ENCODE measurements at regions not wholly inside any gene's neighbourhood (a gene's known extent, or its start where the extent isn't known, plus 50 kb on each side); places are given as distances from the start of the nearest gene placed in this dataset.

GRCh38 chr1:21365036-21365435 is 74.8 kb upstream of the ECE1 start:
- H3K4me3 Mint-ChIP-seq, result no peak overlapping the region

GRCh38 chr1:21362096-21362495 is 71.8 kb upstream of the ECE1 start:
- Mint-ChIP-seq H3K4me3 (no peak overlapping the region), H3K27ac (no peak overlapping the region), H3K27me3 (peaks cover 2% of the 10 kb centered on the region), H3K4me1 (peaks cover 1% of the 10 kb centered on the region), H3K9me3 (ENCODE audit: low read depth) (no peaks in the 10 kb centered on the region), H3K36me3 (no peaks in the 10 kb centered on the region)
- CTCF ChIA-PET, result no interaction called here
- DNase-seq (no peak), ATAC-seq (no peak)

More at GRCh38 chr1:21365036-21365435, 74.8 kb upstream of the ECE1 start:
- ATAC-seq (no peak), DNase-seq (no peak)
- H3K27ac Mint-ChIP-seq, result no peak overlapping the region
- peaks cover 6% of the 10 kb centered on the region for H3K4me1 Mint-ChIP-seq
- CTCF ChIA-PET, result interaction anchor here (1.1 to 9.8 kb wide), 5 partner anchors 11 to 150 kb away, joined by 5 to 138 read pairs (median 19); no protein-coding TSS in a partner anchor
- no peaks in the 10 kb centered on the region for H3K9me3 Mint-ChIP-seq (ENCODE audit: low read depth)
- H3K27me3 Mint-ChIP-seq, result no peaks in the 10 kb centered on the region
- no peaks in the 10 kb centered on the region for H3K36me3 Mint-ChIP-seq

GRCh38 chr1:21361506-21361905 is 71.2 kb upstream of the ECE1 start:
- no peak overlapping the region for H3K27ac Mint-ChIP-seq
- DNase-seq, result no peak
- no peaks in the 10 kb centered on the region for H3K9me3 Mint-ChIP-seq (ENCODE audit: low read depth)
- CTCF ChIA-PET, result interaction anchor here (1.7 to 2.2 kb wide), 2 partner anchors 91 to 130 kb away, joined by 8 to 11 read pairs; no protein-coding TSS in a partner anchor
- peaks cover 1% of the 10 kb centered on the region for H3K4me1 Mint-ChIP-seq
- no peak overlapping the region for H3K4me3 Mint-ChIP-seq
- ATAC-seq, result no peak
- no peaks in the 10 kb centered on the region for H3K36me3 Mint-ChIP-seq
- H3K27me3 Mint-ChIP-seq, result peaks cover 2% of the 10 kb centered on the region

- CTCF ChIA-PET, result no interaction called here
- H3K4me1 Mint-ChIP-seq, result no peaks in the 10 kb centered on the region
- no peaks in the 10 kb centered on the region for H3K36me3 Mint-ChIP-seq
- no peaks in the 10 kb centered on the region for H3K9me3 Mint-ChIP-seq (ENCODE audit: low read depth)
- no peak overlapping the region for H3K4me3 Mint-ChIP-seq
- DNase-seq (no peak), ATAC-seq (no peak)
- H3K27me3 Mint-ChIP-seq, result peaks cover 2% of the 10 kb centered on the region
- H3K27ac Mint-ChIP-seq, result no peak overlapping the region
These were observed 66.9 kb upstream of the ECE1 start for GRCh38 chr1:21357161-21357560.

- H3K4me1 Mint-ChIP-seq, result no peaks in the 10 kb centered on the region
- CTCF ChIA-PET, result interaction anchor here (1.0 to 3.3 kb wide), 3 partner anchors 85 to 138 kb away, joined by 4 to 12 read pairs (median 6); no protein-coding TSS in a partner anchor
- H3K36me3 Mint-ChIP-seq, result no peaks in the 10 kb centered on the region
- no peak overlapping the region for H3K4me3 Mint-ChIP-seq
- H3K27me3 Mint-ChIP-seq, result peaks cover 4% of the 10 kb centered on the region
- ATAC-seq, result no peak
- H3K9me3 Mint-ChIP-seq (ENCODE audit: low read depth), result no peaks in the 10 kb centered on the region
- H3K27ac Mint-ChIP-seq, result no peak overlapping the region
- no peak for DNase-seq
These were observed 65.7 kb upstream of the ECE1 start for GRCh38 chr1:21355956-21356355.

GRCh38 chr1:21352586-21352985 is 62.3 kb upstream of the ECE1 start:
- CTCF ChIA-PET, result interaction anchor here (1.1 to 3.1 kb wide), 3 partner anchors 15 to 98 kb away, joined by 3 to 14 read pairs (median 5); no protein-coding TSS in a partner anchor
- H3K9me3 Mint-ChIP-seq (ENCODE audit: low read depth), result no peaks in the 10 kb centered on the region
- H3K27me3 Mint-ChIP-seq, result peaks cover 2% of the 10 kb centered on the region
- ATAC-seq (no peak), DNase-seq (no peak)
- no peaks in the 10 kb centered on the region for H3K4me1 Mint-ChIP-seq
- H3K4me3 Mint-ChIP-seq, result no peak overlapping the region
- H3K36me3 Mint-ChIP-seq, result no peaks in the 10 kb centered on the region
- H3K27ac Mint-ChIP-seq, result no peak overlapping the region

GRCh38 chr1:21351901-21352300 is 61.6 kb upstream of the ECE1 start:
- peaks cover 2% of the 10 kb centered on the region for H3K27me3 Mint-ChIP-seq
- no peak overlapping the region for H3K4me3 Mint-ChIP-seq
- ATAC-seq (no peak), DNase-seq (no peak)
- CTCF ChIA-PET, result interaction anchor here (1.1 to 3.1 kb wide), 3 partner anchors 14 to 97 kb away, joined by 3 to 14 read pairs (median 5); no protein-coding TSS in a partner anchor
- no peaks in the 10 kb centered on the region for H3K36me3 Mint-ChIP-seq
- H3K9me3 Mint-ChIP-seq (ENCODE audit: low read depth), result no peaks in the 10 kb centered on the region
- no peaks in the 10 kb centered on the region for H3K4me1 Mint-ChIP-seq
- no peak overlapping the region for H3K27ac Mint-ChIP-seq

GRCh38 chr1:21350202-21350885 is 60.1 kb upstream of the ECE1 start:
- H3K27ac Mint-ChIP-seq, result no peak overlapping the region
- peaks cover 2% of the 10 kb centered on the region for H3K27me3 Mint-ChIP-seq
- no peak for ATAC-seq
- DNase-seq, result no peak
- no peaks in the 10 kb centered on the region for H3K9me3 Mint-ChIP-seq (ENCODE audit: low read depth)
- no peaks in the 10 kb centered on the region for H3K4me1 Mint-ChIP-seq
- CTCF ChIA-PET, result no interaction called here
- H3K36me3 Mint-ChIP-seq, result no peaks in the 10 kb centered on the region
- H3K4me3 Mint-ChIP-seq, result no peak overlapping the region

GRCh38 chr1:21349693-21350092 is 59.4 kb upstream of the ECE1 start:
- ATAC-seq (no peak), DNase-seq (no peak)
- CTCF ChIA-PET, result interaction anchor here (1.3 kb wide), 1 partner anchor 79 kb away, joined by 3 read pairs; no protein-coding TSS in a partner anchor
- Mint-ChIP-seq H3K36me3 (no peaks in the 10 kb centered on the region), H3K4me3 (no peak overlapping the region), H3K4me1 (no peaks in the 10 kb centered on the region), H3K27ac (no peak overlapping the region), H3K27me3 (peaks cover 2% of the 10 kb centered on the region), H3K9me3 (ENCODE audit: low read depth) (no peaks in the 10 kb centered on the region)

- H3K9me3 Mint-ChIP-seq (ENCODE audit: low read depth), result no peaks in the 10 kb centered on the region
- no peak overlapping the region for H3K4me3 Mint-ChIP-seq
- DNase-seq (no peak), ATAC-seq (no peak)
- H3K36me3 Mint-ChIP-seq, result peaks cover 7% of the 10 kb centered on the region
- no peak overlapping the region for H3K27ac Mint-ChIP-seq
- peaks cover 20% of the 10 kb centered on the region for H3K4me1 Mint-ChIP-seq
- H3K27me3 Mint-ChIP-seq, result peaks cover 2% of the 10 kb centered on the region
- CTCF ChIA-PET, result interaction anchor here (1.2 to 2.1 kb wide), 2 partner anchors 17 to 22 kb away, joined by 6 to 7 read pairs; no protein-coding TSS in a partner anchor
These were observed 56.9 kb upstream of the ECE1 start for GRCh38 chr1:21347072-21347581.

- ATAC-seq (no peak), DNase-seq (no peak)
- CTCF ChIA-PET, result no interaction called here
- Mint-ChIP-seq H3K36me3 (peaks cover 7% of the 10 kb centered on the region), H3K4me1 (peaks cover 26% of the 10 kb centered on the region), H3K9me3 (ENCODE audit: low read depth) (no peaks in the 10 kb centered on the region), H3K27ac (no peak overlapping the region), H3K4me3 (no peak overlapping the region), H3K27me3 (no peaks in the 10 kb centered on the region)
These were observed 56.3 kb upstream of the ECE1 start for GRCh38 chr1:21346365-21347071.

GRCh38 chr1:21344750-21345443 is 54.6 kb upstream of the ECE1 start:
- no peaks in the 10 kb centered on the region for H3K27me3 Mint-ChIP-seq
- H3K4me3 Mint-ChIP-seq, result peak overlapping the region; percentile 87
- CTCF ChIA-PET, result interaction anchor here (0.6 to 4.2 kb wide), 14 partner anchors 9 to 113 kb away, joined by 3 to 29 read pairs (median 4); no protein-coding TSS in a partner anchor
- no peaks in the 10 kb centered on the region for H3K9me3 Mint-ChIP-seq (ENCODE audit: low read depth)
- peaks cover 7% of the 10 kb centered on the region for H3K36me3 Mint-ChIP-seq
- ATAC-seq, result peak; percentile 24
- H3K4me1 Mint-ChIP-seq, result peaks cover 41% of the 10 kb centered on the region
- H3K27ac Mint-ChIP-seq, result peak overlapping the region; percentile 93
- peak; percentile 57 for DNase-seq

Data from activated CD8-positive, alpha-beta memory T cell treated with anti-CD3 and anti-CD28 coated beads, Interleukin-2, amount 10 ng/mL, durations not matched to agents 7 days and 5 days (primary cell).